NB4 (cell line): ENCODE measurements at regions not wholly inside any gene's neighbourhood (a gene's known extent, or its start where the extent isn't known, plus 50 kb on each side); places are given as distances from the start of the nearest gene placed in this dataset.

Experiments
- DNase-seq: peaks from one replicate; pipeline ENCODE4 v3.0.0; 2010; ENCODE audit warnings: low read depth
- H3K4me3 ChIP-seq: one replicate; pipeline ENCODE4 v1.5.1; 2011; ENCODE audit warnings: mild to moderate bottlenecking, low read depth, low read length, moderate library complexity
- CTCF ChIP-seq: IDR thresholded peaks from one replicate; pipeline ENCODE4 v1.5.1; 2012; ENCODE audit warnings: low read depth, low read length
- MAX ChIP-seq: IDR thresholded peaks from 2 replicates; pipeline ENCODE4 v1.6.1; 2011; ENCODE audit warnings: low read depth, low read length
- MYC ChIP-seq: IDR thresholded peaks from 2 replicates; pipeline ENCODE4 v1.6.1; 2011; ENCODE audit warnings: low read depth, low read length
- POLR2A ChIP-seq: IDR thresholded peaks from 2 replicates; pipeline ENCODE4 v1.6.1; 2011; ENCODE audit warnings: mild to moderate bottlenecking; ENCODE audit not compliant: insufficient read length; ENCODE audit errors: extremely low read depth

DNA sequence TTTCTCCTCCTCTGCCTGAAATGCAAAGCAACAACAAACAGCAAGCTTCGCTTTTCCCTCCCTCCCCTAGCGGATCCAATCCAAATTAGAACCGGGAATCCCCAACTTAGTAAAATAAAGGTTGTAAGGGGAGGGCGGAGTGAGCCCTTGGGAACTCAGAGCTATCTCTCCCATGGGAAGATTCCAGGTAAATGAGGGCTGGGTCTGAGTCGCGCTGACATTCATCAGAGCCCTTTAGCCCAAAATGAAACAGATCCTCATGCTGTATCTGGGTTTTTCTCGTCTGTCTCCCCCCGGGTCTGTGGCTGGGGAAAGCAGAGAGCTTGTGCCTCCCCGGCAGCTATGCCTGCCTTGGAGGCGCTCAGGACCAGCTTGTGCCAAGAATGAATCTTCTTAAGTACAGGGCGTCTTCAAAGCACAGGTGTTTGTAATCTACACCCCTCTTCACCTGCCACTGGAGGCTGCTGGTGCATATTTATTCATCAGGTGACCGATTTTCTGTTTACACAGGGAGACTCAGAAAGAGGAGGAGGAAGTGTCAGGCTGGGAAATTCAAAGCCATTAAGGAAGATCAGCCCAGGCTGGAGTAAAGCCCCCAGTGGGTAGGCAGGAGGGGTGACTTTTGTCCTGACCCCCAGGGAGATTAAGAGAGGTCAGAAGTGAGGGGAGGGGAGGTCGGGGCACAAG, 55.0 kb upstream of the GSE1 start:
- no peak for DNase-seq
- TF ChIP-seq POLR2A = no peak
- TF ChIP-seq MYC = no peak
- TF ChIP-seq MAX = no peak
- no peak for TF ChIP-seq CTCF
- H3K4me3 ChIP-seq = peak overlapping the region; percentile 83

- DNase-seq = no peak
- no peak overlapping the region for H3K4me3 ChIP-seq
- TF ChIP-seq POLR2A = no peak
- TF ChIP-seq MAX = no peak
- no peak for TF ChIP-seq MYC
- TF ChIP-seq CTCF = no peak
Observed at GRCh38 chr16:85560932-85561247, 52.2 kb upstream of the GSE1 start.

DNA sequence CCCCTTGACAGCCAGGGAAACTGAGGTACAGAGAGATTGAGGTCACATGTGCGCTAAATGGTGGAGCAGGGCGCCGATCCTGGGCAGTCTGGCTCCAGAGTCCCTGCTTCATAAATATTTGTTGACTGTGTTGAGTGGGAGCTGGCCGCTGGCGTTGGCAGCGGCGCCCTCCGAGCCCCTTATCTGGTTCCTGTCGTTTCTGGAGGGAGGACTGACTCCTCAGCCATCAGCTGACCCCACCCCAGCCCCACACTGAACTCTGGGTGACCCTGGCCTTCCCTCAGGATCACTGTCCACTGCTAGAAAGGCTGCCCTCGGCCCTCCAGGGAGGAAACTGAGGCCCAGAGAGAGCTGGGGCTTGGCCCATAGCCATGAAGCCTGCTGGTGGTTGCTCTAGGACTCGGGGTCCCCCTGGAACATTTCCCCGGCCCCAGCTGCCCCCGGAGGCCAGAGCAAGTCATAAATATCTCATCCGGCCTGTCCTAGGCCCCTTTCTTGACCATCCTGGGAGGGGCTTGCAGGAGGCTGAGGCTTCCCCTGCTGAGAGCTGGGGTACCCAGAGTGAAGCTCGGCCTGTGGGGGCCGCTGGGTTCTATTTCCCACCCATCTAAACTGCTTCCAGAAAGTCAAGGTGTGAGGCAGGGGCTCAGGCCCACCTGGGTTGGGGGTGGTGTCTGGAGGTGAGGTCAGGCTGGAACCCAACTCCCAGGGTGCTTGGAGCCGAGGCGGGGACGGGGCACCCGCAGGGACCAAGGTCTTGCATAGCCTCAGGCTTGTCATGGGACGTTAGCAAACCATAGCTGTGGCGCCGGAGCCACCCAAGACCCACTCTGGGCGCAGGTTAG, 51.7 kb upstream of the GSE1 start:
- TF ChIP-seq CTCF = no peak
- TF ChIP-seq MAX = no peak
- no peak for TF ChIP-seq POLR2A
- no peak for TF ChIP-seq MYC
- no peak overlapping the region for H3K4me3 ChIP-seq
- DNase-seq = no peak

DNA sequence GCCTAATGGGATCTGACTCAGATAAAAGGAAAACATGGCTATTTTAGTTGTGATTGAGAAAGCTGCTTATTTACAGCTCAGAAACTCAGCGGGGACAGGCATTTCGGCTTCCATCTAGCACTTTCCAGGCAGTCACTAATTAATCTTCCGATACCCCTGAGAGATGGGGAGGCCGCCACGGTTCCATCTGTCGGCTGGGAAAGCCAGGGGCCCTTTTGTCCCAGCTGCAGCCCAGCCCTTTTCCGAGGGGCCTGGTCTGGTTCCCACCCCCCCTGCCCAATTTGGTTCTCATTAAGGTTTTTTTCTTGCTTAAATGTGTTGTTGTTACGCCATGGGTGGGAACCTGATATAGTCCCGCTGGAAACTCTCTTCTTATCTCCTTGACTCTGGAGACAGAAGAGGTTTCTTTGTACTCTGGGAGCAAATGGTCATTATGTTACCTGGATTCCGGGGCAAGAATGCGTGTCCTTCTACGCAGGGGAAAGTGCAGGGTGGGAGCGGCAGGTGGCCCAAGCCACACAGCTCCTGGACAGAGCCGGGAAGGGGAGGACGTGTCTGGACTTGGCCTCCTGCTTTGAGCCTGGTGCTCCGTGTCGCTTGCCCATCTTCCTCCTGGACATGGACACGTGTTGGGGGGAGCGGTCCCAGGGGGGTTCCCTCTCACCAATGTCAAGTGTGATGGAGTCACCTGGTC, 50.9 kb upstream of the GSE1 start:
- H3K4me3 ChIP-seq = no peak overlapping the region
- no peak for DNase-seq
- no peak for TF ChIP-seq POLR2A
- TF ChIP-seq CTCF = no peak
- TF ChIP-seq MYC = no peak

GRCh38 chr16:85563034-85563433, 50.1 kb upstream of the GSE1 start:
- DNase-seq = no peak
- TF ChIP-seq CTCF (no peak), MAX (no peak), POLR2A (no peak), MYC (no peak)
- no peak overlapping the region for H3K4me3 ChIP-seq
